ENCODE measurements at regions not wholly inside any gene's neighbourhood (a gene's known extent, or its start where the extent isn't known, plus 50 kb on each side); places are given as distances from the start of the nearest gene placed in this dataset.

GRCh38 chr12:97316321-97316720 lies 146.3 kb upstream of the RMST start:
- Mint-ChIP-seq H3K9me3 (ENCODE audit: insufficient read depth) (no peaks in the 10 kb centered on the region), H3K27me3 (peaks cover 24% of the 10 kb centered on the region), H3K27ac (no peak overlapping the region), H3K4me1 (no peaks in the 10 kb centered on the region), H3K4me3 (no peak overlapping the region)
- H3K4me3 ChIP-seq (ENCODE audit: control extremely low read depth in 1 of 5, extremely low read depth in 1 of 5, insufficient read depth in 1 of 5, low read depth in 2 of 5, low read length in 4 of 5) = no peak overlapping the region
- intact Hi-C loops (cut with micrococcal nuclease) = no loop called here
- ChIA-PET POLR2A (no interaction called here), CTCF (no interaction called here)
- no peak overlapping the region for H3K4me2 ChIP-seq (replicated peaks; ENCODE audit: low read depth, low read length, poor library complexity, severe bottlenecking)
- ATAC-seq (ENCODE audit: low read depth) = no peak
- TF ChIP-seq EZH2 (IDR thresholded peaks at IDR 0.05; ENCODE audit: borderline replicate concordance, insufficient read depth, low read depth, low read length, poor library complexity, severe bottlenecking) = no peak
- no peak for TF ChIP-seq CTCF (IDR thresholded peaks at IDR 0.05)
- H3K9me3 ChIP-seq (ENCODE audit: control extremely low read depth in 1 of 3, control insufficient read depth in 2 of 3, insufficient read depth in 1 of 3, low read length in 2 of 3) = no peaks in the 10 kb centered on the region
- no peak for DNase-seq
- H3K4me1 ChIP-seq (ENCODE audit: control insufficient read depth in 2 of 2, insufficient read depth in 2 of 2, low read length in 2 of 2) = no peaks in the 10 kb centered on the region
- no peak overlapping the region for H3K9ac ChIP-seq (ENCODE audit: low read length)
- no peaks in the 10 kb centered on the region for H3K36me3 ChIP-seq (replicated peaks in 1 of 2; ENCODE audit: control extremely low read depth in 1 of 2, control insufficient read depth in 1 of 2, extremely low read depth in 1 of 2, insufficient read depth in 2 of 2, low read length in 1 of 2)
- H2AFZ ChIP-seq (ENCODE audit: insufficient read depth, low read depth, low read length, poor library complexity, severe bottlenecking) = no peak overlapping the region
- 60% methylated on average over 1 of the region's 2 CpGs for WGBS (ENCODE audit: insufficient coverage)
- no peak overlapping the region for H3K27ac ChIP-seq (ENCODE audit: low read length in 2 of 2)
- peaks cover 0 to 5% (median 0%) of the 10 kb centered on the region in 4 experiments for H3K27me3 ChIP-seq (replicated peaks in 1 of 4; ENCODE audit: control extremely low read depth in 1 of 4, control insufficient read depth in 3 of 4, insufficient read depth in 4 of 4, low read length in 3 of 4)
- H4K20me1 ChIP-seq (ENCODE audit: control insufficient read depth, insufficient read depth, low read length, poor library complexity, severe bottlenecking) = no peaks in the 10 kb centered on the region
- no peaks in the 10 kb centered on the region for H3K79me2 ChIP-seq (ENCODE audit: control insufficient read depth, insufficient read depth, low read length)

GRCh38 chr12:97321621-97322020 lies 141.0 kb upstream of the RMST start:
- Histone ChIP-seq H2AFZ (ENCODE audit: insufficient read depth, low read depth, low read length, poor library complexity, severe bottlenecking) (no peak overlapping the region), H3K9me3 (ENCODE audit: control extremely low read depth in 1 of 3, control insufficient read depth in 2 of 3, insufficient read depth in 1 of 3, low read length in 2 of 3) (no peaks in the 10 kb centered on the region), H3K27me3 (replicated peaks in 1 of 4; ENCODE audit: control extremely low read depth in 1 of 4, control insufficient read depth in 3 of 4, insufficient read depth in 4 of 4, low read length in 3 of 4) (no peaks in the 10 kb centered on the region), H3K9ac (ENCODE audit: low read length) (no peak overlapping the region), H3K4me3 (ENCODE audit: control extremely low read depth in 1 of 5, extremely low read depth in 1 of 5, insufficient read depth in 1 of 5, low read depth in 2 of 5, low read length in 4 of 5) (no peak overlapping the region), H3K36me3 (replicated peaks in 1 of 2; ENCODE audit: control extremely low read depth in 1 of 2, control insufficient read depth in 1 of 2, extremely low read depth in 1 of 2, insufficient read depth in 2 of 2, low read length in 1 of 2) (no peaks in the 10 kb centered on the region), H3K4me1 (ENCODE audit: control insufficient read depth in 2 of 2, insufficient read depth in 2 of 2, low read length in 2 of 2) (no peaks in the 10 kb centered on the region), H3K4me2 (replicated peaks; ENCODE audit: low read depth, low read length, poor library complexity, severe bottlenecking) (no peak overlapping the region), H3K27ac (ENCODE audit: low read length in 2 of 2) (no peak overlapping the region), H3K79me2 (ENCODE audit: control insufficient read depth, insufficient read depth, low read length) (no peaks in the 10 kb centered on the region), H4K20me1 (ENCODE audit: control insufficient read depth, insufficient read depth, low read length, poor library complexity, severe bottlenecking) (no peaks in the 10 kb centered on the region)
- CTCF ChIA-PET = no interaction called here
- intact Hi-C loops (cut with micrococcal nuclease) = no loop called here
- 100% methylated on average over 1 of the region's 4 CpGs for WGBS (ENCODE audit: insufficient coverage)
- ATAC-seq (ENCODE audit: low read depth) (no peak), DNase-seq (no peak)
- H3K27me3 Mint-ChIP-seq = peaks cover 38% of the 10 kb centered on the region
- POLR2A ChIA-PET = no interaction called here
- H3K27ac Mint-ChIP-seq = no peak overlapping the region
- no peak for TF ChIP-seq EZH2 (IDR thresholded peaks at IDR 0.05; ENCODE audit: borderline replicate concordance, insufficient read depth, low read depth, low read length, poor library complexity, severe bottlenecking)
- TF ChIP-seq CTCF (IDR thresholded peaks at IDR 0.05) = no peak
- H3K4me3 Mint-ChIP-seq = no peak overlapping the region
- H3K9me3 Mint-ChIP-seq (ENCODE audit: insufficient read depth) = no peaks in the 10 kb centered on the region
- H3K4me1 Mint-ChIP-seq = no peaks in the 10 kb centered on the region

Data from B cell (primary cell).